OCI-LY3 (cell line): ENCODE measurements at regions not wholly inside any gene's neighbourhood (a gene's known extent, or its start where the extent isn't known, plus 50 kb on each side); places are given as distances from the start of the nearest gene placed in this dataset.

Experiments
- EZH2phosphoT487 ChIP-seq: fragments of 200-600 bp; shearing (Covaris generic); IDR thresholded peaks from 2 replicates; pipeline ENCODE4 v1.6.1; 2018; ENCODE audit warnings: antibody characterized with exemption, mixed run types, low read depth
- TF ChIP-seq, protein P1 (sequence below): fragments of 200-600, 300-600 bp; sonication (generic); IDR thresholded peaks from 2 replicates; pipeline ENCODE4 v1.5.1; 2014; ENCODE audit warnings: antibody characterized with exemption, low read length, low read depth

DNA sequence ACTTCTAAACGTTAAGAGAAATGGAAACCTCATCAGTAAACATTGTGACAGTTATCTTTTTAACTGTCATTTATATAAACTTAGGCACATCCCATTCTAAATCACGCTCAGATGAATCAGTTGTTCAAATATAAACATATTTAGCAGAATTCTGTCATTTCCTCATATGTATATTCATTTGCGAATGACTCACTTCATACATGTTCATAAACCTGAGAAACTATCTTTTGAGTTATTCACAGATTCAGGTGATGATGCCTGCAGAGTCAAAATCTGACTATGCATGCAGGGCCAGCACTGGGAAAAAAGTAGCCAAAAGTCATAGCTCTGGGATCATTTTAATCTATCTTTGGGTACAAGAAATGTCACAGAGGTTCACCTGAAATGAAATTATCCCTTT is 153.8 kb upstream of the PKN2 start:
- TF ChIP-seq, protein P1, sequence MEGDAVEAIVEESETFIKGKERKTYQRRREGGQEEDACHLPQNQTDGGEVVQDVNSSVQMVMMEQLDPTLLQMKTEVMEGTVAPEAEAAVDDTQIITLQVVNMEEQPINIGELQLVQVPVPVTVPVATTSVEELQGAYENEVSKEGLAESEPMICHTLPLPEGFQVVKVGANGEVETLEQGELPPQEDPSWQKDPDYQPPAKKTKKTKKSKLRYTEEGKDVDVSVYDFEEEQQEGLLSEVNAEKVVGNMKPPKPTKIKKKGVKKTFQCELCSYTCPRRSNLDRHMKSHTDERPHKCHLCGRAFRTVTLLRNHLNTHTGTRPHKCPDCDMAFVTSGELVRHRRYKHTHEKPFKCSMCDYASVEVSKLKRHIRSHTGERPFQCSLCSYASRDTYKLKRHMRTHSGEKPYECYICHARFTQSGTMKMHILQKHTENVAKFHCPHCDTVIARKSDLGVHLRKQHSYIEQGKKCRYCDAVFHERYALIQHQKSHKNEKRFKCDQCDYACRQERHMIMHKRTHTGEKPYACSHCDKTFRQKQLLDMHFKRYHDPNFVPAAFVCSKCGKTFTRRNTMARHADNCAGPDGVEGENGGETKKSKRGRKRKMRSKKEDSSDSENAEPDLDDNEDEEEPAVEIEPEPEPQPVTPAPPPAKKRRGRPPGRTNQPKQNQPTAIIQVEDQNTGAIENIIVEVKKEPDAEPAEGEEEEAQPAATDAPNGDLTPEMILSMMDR, result no peak
- TF ChIP-seq EZH2phosphoT487, result no peak
